MM.1S (cell line): ENCODE measurements at regions not wholly inside any gene's neighbourhood (a gene's known extent, or its start where the extent isn't known, plus 50 kb on each side); places are given as distances from the start of the nearest gene placed in this dataset.

Experiments used
- DNase-seq: peaks from one replicate; pipeline ENCODE4 v3.0.0-alpha.2; 2015
- H2AFZ ChIP-seq: fragments of 300-600 bp; sonication (generic); 2 replicates; pipeline ENCODE4 v1.6.0; 2016; ENCODE audit warnings: antibody characterized with exemption, low read length
- H3F3A ChIP-seq: fragments of 300-600 bp; sonication (generic); 2 replicates; pipeline ENCODE4 v1.6.1; 2016; ENCODE audit warnings: mild to moderate bottlenecking, antibody characterized with exemption, low read length, moderate library complexity, mixed read lengths; ENCODE audit not compliant: insufficient read depth
- H3K27ac ChIP-seq: fragments of 300-600 bp; sonication (generic); 2 replicates; pipeline ENCODE4 v1.5.1; 2016; ENCODE audit warnings: mild to moderate bottlenecking, low read length
- H3K27me3 ChIP-seq: fragments of 300-600 bp; sonication (generic); replicated peaks from 2 replicates; pipeline ENCODE4 v1.6.0; 2016; ENCODE audit warnings: low read length; ENCODE audit not compliant: insufficient read depth
- H3K36me3 ChIP-seq: fragments of 300-600 bp; sonication (generic); replicated peaks from 2 replicates; pipeline ENCODE4 v1.6.1; 2016; ENCODE audit warnings: mild to moderate bottlenecking, low read length, mixed read lengths; ENCODE audit not compliant: insufficient read depth
- H3K4me1 ChIP-seq: fragments of 300-600 bp; sonication (generic); 2 replicates; pipeline ENCODE4 v1.6.1; 2016; ENCODE audit warnings: low read length, mixed read lengths
- H3K4me2 ChIP-seq: fragments of 300-600 bp; sonication (generic); 2 replicates; pipeline ENCODE4 v1.6.0; 2016; ENCODE audit warnings: low read depth, low read length
- H3K4me3 ChIP-seq: fragments of 300-600 bp; sonication (generic); 2 replicates; pipeline ENCODE4 v1.5.1; 2016; ENCODE audit warnings: low read length, mixed read lengths
- H3K79me2 ChIP-seq: fragments of 300-600 bp; sonication (generic); 2 replicates; pipeline ENCODE4 v1.6.1; 2016; ENCODE audit warnings: mixed run types, low read length, mixed read lengths
- H3K9ac ChIP-seq: fragments of 300-600 bp; sonication (generic); 2 replicates; pipeline ENCODE4 v1.6.1; 2016; ENCODE audit warnings: low read length, mixed read lengths
- H3K9me2 ChIP-seq: fragments of 300-600 bp; sonication (generic); replicated peaks from 2 replicates; pipeline ENCODE4 v1.6.1; 2016; ENCODE audit warnings: mild to moderate bottlenecking, low read length, mixed read lengths; ENCODE audit not compliant: insufficient read depth
- H3K9me3 ChIP-seq: fragments of 300-600 bp; sonication (generic); replicated peaks from 2 replicates; pipeline ENCODE4 v1.6.1; 2016; ENCODE audit warnings: mild to moderate bottlenecking, low read length, mixed read lengths; ENCODE audit not compliant: insufficient read depth
- H4K20me1 ChIP-seq: fragments of 300-600 bp; sonication (generic); 2 replicates; pipeline ENCODE4 v1.6.1; 2016; ENCODE audit warnings: mild to moderate bottlenecking, low read length, moderate library complexity, mixed read lengths; ENCODE audit not compliant: insufficient read depth
- CTCF ChIP-seq: fragments of 300-600 bp; sonication (generic); IDR thresholded peaks from 2 replicates; pipeline ENCODE4 v1.5.1; 2016; ENCODE audit warnings: antibody characterized with exemption, low read length, mixed read lengths
- EZH2 ChIP-seq: fragments of 300-600 bp; sonication (generic); optimal IDR thresholded peaks from 2 replicates; pipeline ENCODE3; 2017; ENCODE audit warnings: low read depth, mild to moderate bottlenecking, antibody characterized with exemption, low read length, mixed read lengths
- EZH2phosphoT487 ChIP-seq: fragments of 300-600 bp; sonication (generic); IDR thresholded peaks from 2 replicates; pipeline ENCODE4 v1.6.1; 2018; ENCODE audit warnings: antibody characterized with exemption, low read length

- H4K20me1 ChIP-seq = no peaks in the 10 kb centered on the region
- no peak overlapping the region for H3K4me2 ChIP-seq
- H3K4me1 ChIP-seq = no peaks in the 10 kb centered on the region
- DNase-seq = no peak
- H3K9ac ChIP-seq = no peak overlapping the region
- no peaks in the 10 kb centered on the region for H3F3A ChIP-seq
- no peaks in the 10 kb centered on the region for H3K79me2 ChIP-seq
- peaks cover 77% of the 10 kb centered on the region for H3K27me3 ChIP-seq
- TF ChIP-seq CTCF = no peak
- TF ChIP-seq EZH2phosphoT487 = no peak
- no peak for TF ChIP-seq EZH2
- no peaks in the 10 kb centered on the region for H3K36me3 ChIP-seq
- H3K4me3 ChIP-seq = no peak overlapping the region
- H3K9me3 ChIP-seq = no peaks in the 10 kb centered on the region
- H2AFZ ChIP-seq = no peak overlapping the region
- no peaks in the 10 kb centered on the region for H3K9me2 ChIP-seq
- no peak overlapping the region for H3K27ac ChIP-seq
Observed at GRCh38 chr1:4353090-4353856, 301.1 kb upstream of the AJAP1 start.

- no peak for TF ChIP-seq EZH2
- no peak for TF ChIP-seq EZH2phosphoT487
- TF ChIP-seq CTCF = no peak
- Histone ChIP-seq H3K9ac (no peak overlapping the region), H3K4me3 (no peak overlapping the region), H3K9me3 (no peaks in the 10 kb centered on the region), H3K27me3 (peaks cover 91% of the 10 kb centered on the region), H3K9me2 (no peaks in the 10 kb centered on the region), H3K4me2 (no peak overlapping the region), H4K20me1 (no peaks in the 10 kb centered on the region), H3F3A (no peaks in the 10 kb centered on the region), H3K27ac (no peak overlapping the region), H3K36me3 (no peaks in the 10 kb centered on the region), H3K4me1 (no peaks in the 10 kb centered on the region), H3K79me2 (no peaks in the 10 kb centered on the region), H2AFZ (no peak overlapping the region)
- no peak for DNase-seq
Observed at GRCh38 chr1:4355839-4356238, 298.6 kb upstream of the AJAP1 start.

GRCh38 chr1:4362314-4363044 is 291.9 kb upstream of the AJAP1 start:
- H3F3A ChIP-seq = no peaks in the 10 kb centered on the region
- H3K36me3 ChIP-seq = no peaks in the 10 kb centered on the region
- H3K4me2 ChIP-seq = no peak overlapping the region
- H3K9me3 ChIP-seq = no peaks in the 10 kb centered on the region
- H3K4me1 ChIP-seq = no peaks in the 10 kb centered on the region
- no peaks in the 10 kb centered on the region for H4K20me1 ChIP-seq
- no peak for DNase-seq
- no peaks in the 10 kb centered on the region for H3K79me2 ChIP-seq
- H3K9me2 ChIP-seq = no peaks in the 10 kb centered on the region
- no peak overlapping the region for H3K9ac ChIP-seq
- no peak overlapping the region for H2AFZ ChIP-seq
- TF ChIP-seq EZH2 (no peak), CTCF (no peak), EZH2phosphoT487 (no peak)
- H3K27me3 ChIP-seq = peaks cover 76% of the 10 kb centered on the region
- H3K4me3 ChIP-seq = no peak overlapping the region
- no peak overlapping the region for H3K27ac ChIP-seq
